Upper lobe of left lung (tissue), 6 donors: ENCODE measurements at regions not wholly inside any gene's neighbourhood (a gene's known extent, or its start where the extent isn't known, plus 50 kb on each side); places are given as distances from the start of the nearest gene placed in this dataset.

Experiments used
- ATAC-seq, 2 donors: fragments of 200-7000 bp; cut with Tn5 transposase; one replicate each; pipeline ENCODE4 v1.9.1; 2022; ENCODE audit warnings: mild to moderate bottlenecking in 2 of 2, moderate library complexity in 2 of 2; ENCODE audit not compliant: low FRiP score in 2 of 2
- DNase-seq, 2 donors: peaks; one replicate each; pipeline ENCODE4 v3.0.0-alpha.2; 2019 to 2020
- H3K27ac ChIP-seq, 4 donors: fragments of 200-600 bp; sonication (generic); one replicate each; pipeline ENCODE4 v1.5.1; 2016 to 2019
- H3K27me3 ChIP-seq, 4 donors: fragments of 200-600 bp; sonication (generic); one replicate each; pipeline ENCODE4 v1.5.1; 2017 to 2019
- H3K36me3 ChIP-seq, 4 donors: fragments of 200-600 bp; sonication (generic); one replicate each; pipeline ENCODE4 v1.5.1; 2016 to 2019
- H3K4me1 ChIP-seq, 4 donors: fragments of 200-600 bp; sonication (generic); one replicate each; pipeline ENCODE4 v1.5.1; 2018 to 2019
- H3K4me3 ChIP-seq, 4 donors: fragments of 200-600 bp; sonication (generic); one replicate each; pipeline ENCODE4 v1.5.1; 2017 to 2019; ENCODE audit warnings: mild to moderate bottlenecking in 2 of 4, moderate library complexity in 1 of 4
- H3K9me3 ChIP-seq, 4 donors: fragments of 200-600 bp; sonication (generic); one replicate each; pipeline ENCODE4 v1.5.1; 2018 to 2019
- EP300 ChIP-seq, 4 donors: sonication (generic); formaldehyde crosslinking; IDR thresholded peaks; one replicate each; pipeline ENCODE4 v1.5.1; 2017; ENCODE audit warnings: antibody characterized with exemption in 4 of 4, control low read depth in 2 of 4
- POLR2A ChIP-seq, 4 donors: fragments of 450-650 bp; IDR thresholded peaks; one replicate each; pipeline ENCODE4 v1.5.1; 2016 to 2017; ENCODE audit warnings: antibody characterized with exemption in 4 of 4, mild to moderate bottlenecking in 2 of 4
- POLR2AphosphoS5 ChIP-seq, 2 donors: sonication (generic); formaldehyde crosslinking; IDR thresholded peaks; one replicate each; pipeline ENCODE4 v1.5.1; 2017; ENCODE audit warnings: antibody characterized with exemption in 2 of 2
- WGBS, 2 donors: methylation state at CpG; one replicate each; pipeline ENCODE4 v1.1.5; 2017 to 2018; 5-methylcytosine and 5-hydroxymethylcytosine counted together
- TF ChIP-seq, protein P1 (sequence below), 6 experiments: fragments of 450-650 bp in 4 of 6; fragments of 200-600 bp in 2 of 6; sonication (generic) in 2 of 6; IDR thresholded peaks; one replicate each; pipeline ENCODE4 v1.5.1; 2016 to 2019; ENCODE audit warnings: antibody characterized with exemption in 6 of 6
- donor health status: DM: no; HTN: no; CAD: no; lungs with moderate emphysema.
- donor health status: DM: no; HTN: yes; CAD: no; lungs with severe emphysema.

DNA sequence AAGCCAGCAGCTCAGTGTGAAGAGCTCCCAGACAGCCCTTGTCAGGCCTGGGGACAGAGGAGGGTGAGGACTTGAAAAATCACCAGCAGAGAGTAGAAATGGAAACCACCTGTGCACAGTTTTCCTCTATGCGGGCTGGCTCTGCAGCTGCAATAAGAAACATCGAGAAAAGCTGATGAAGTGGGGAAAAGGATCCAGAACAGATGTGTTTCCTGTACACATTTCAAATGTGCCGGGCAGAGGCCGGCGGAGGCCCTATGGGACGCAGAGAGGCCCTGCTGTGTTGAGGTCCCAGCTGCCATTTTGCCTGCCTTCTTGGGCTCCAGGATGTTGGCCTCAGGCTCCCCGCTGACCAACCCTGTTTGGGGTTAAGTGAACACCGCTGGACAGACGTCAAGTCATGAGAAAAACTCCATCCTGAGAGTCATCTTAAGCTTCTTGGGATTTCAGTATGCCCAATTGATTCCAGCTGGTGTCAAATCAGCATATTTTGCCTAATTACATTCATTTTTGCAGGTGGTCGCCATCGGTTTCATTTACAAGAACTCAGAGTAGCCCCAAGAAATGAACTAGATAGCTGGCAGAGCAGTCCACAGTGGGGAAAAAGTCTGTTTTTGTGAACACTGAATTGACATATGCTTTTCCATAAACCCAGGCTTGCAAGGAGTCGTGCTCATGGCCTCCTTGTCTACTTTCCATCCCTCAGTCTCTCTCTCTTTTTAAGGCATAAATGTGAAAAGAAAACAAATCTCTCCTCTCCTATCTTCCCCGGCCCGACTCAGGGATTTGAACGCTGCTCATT lies 150.4 kb upstream of the PHACTR3 start:
- no peaks in the 10 kb centered on the region for H3K36me3 ChIP-seq
- peaks cover 0 to 3% (median 0%) of the 10 kb centered on the region in 4 donors for H3K4me1 ChIP-seq
- H3K27me3 ChIP-seq = no peaks in the 10 kb centered on the region
- ATAC-seq (no peak), DNase-seq (no peak)
- H3K27ac ChIP-seq = no peak overlapping the region
- no peaks in the 10 kb centered on the region for H3K9me3 ChIP-seq
- TF ChIP-seq, protein P1, sequence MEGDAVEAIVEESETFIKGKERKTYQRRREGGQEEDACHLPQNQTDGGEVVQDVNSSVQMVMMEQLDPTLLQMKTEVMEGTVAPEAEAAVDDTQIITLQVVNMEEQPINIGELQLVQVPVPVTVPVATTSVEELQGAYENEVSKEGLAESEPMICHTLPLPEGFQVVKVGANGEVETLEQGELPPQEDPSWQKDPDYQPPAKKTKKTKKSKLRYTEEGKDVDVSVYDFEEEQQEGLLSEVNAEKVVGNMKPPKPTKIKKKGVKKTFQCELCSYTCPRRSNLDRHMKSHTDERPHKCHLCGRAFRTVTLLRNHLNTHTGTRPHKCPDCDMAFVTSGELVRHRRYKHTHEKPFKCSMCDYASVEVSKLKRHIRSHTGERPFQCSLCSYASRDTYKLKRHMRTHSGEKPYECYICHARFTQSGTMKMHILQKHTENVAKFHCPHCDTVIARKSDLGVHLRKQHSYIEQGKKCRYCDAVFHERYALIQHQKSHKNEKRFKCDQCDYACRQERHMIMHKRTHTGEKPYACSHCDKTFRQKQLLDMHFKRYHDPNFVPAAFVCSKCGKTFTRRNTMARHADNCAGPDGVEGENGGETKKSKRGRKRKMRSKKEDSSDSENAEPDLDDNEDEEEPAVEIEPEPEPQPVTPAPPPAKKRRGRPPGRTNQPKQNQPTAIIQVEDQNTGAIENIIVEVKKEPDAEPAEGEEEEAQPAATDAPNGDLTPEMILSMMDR (IDR thresholded peaks at IDR 0.05) = no peak
- no peak for TF ChIP-seq EP300 (IDR thresholded peaks at IDR 0.05)
- TF ChIP-seq POLR2A (IDR thresholded peaks at IDR 0.05) = no peak
- no peak for TF ChIP-seq POLR2AphosphoS5 (IDR thresholded peaks at IDR 0.05)
- no peak overlapping the region for H3K4me3 ChIP-seq
- 79 to 85% methylated on average over 15 of the region's 15 CpGs for whole genome bisulfite sequencing, 2 donors

DNA sequence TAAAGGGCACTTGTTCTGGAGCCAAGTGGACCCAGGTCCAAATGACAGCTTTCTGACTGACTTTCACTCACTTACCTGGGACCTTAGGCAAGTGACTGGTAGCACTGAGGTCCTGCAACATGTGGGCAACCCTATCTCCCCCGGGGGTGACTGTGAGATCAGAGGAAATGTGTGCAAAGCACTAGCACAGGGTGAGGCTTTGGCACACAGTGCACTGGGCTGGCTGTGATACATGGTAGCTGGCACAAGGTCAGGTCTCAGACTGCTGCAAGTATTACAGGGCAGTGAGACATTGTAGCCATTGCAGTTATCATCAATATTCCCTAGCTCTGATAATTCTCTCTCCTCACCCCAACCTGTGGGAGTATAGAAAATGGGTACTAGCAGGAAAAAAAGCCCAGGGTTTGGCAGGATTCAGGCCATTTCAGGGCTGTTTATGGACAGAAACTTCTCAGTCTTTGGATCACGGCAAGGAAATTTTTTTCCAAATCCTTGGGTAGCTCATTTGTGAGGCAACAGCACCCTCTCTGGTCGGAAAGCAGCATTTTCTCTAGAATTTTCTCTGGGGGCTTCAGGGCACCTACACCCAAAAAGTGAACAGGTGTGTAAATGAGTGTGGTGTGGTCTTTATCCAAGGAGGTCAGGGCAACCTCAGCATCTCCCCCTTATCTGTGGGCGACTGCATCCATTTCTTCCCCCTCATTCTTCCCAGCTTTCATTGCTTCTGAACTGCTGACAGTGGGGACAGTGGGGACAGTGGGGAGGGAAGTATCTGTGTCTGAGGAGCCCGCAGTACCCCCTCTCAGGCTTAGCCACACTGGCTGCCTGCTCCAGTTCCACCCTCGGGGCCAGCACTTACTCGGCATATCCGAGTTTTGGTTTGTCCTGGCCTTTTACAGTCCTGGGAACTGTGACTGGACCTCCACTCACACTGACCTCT lies 148.7 kb upstream of the PHACTR3 start:
- Histone ChIP-seq H3K4me3 (no peak overlapping the region), H3K4me1 (peaks cover 0 to 3% (median 0%) of the 10 kb centered on the region in 4 donors), H3K27me3 (no peaks in the 10 kb centered on the region), H3K9me3 (no peaks in the 10 kb centered on the region), H3K27ac (no peak overlapping the region), H3K36me3 (no peaks in the 10 kb centered on the region)
- no peak for TF ChIP-seq POLR2A (IDR thresholded peaks at IDR 0.05)
- TF ChIP-seq, protein P1 (IDR thresholded peaks at IDR 0.05) = peak in 5 of 6 experiments; percentile 37 to 56 (median 44)
- no peak for DNase-seq
- 33 to 38% methylated on average over 7 to 8 of the region's 8 CpGs for WGBS, 2 donors
- peak in 1 of 2 donors; percentile 51 for ATAC-seq

DNA sequence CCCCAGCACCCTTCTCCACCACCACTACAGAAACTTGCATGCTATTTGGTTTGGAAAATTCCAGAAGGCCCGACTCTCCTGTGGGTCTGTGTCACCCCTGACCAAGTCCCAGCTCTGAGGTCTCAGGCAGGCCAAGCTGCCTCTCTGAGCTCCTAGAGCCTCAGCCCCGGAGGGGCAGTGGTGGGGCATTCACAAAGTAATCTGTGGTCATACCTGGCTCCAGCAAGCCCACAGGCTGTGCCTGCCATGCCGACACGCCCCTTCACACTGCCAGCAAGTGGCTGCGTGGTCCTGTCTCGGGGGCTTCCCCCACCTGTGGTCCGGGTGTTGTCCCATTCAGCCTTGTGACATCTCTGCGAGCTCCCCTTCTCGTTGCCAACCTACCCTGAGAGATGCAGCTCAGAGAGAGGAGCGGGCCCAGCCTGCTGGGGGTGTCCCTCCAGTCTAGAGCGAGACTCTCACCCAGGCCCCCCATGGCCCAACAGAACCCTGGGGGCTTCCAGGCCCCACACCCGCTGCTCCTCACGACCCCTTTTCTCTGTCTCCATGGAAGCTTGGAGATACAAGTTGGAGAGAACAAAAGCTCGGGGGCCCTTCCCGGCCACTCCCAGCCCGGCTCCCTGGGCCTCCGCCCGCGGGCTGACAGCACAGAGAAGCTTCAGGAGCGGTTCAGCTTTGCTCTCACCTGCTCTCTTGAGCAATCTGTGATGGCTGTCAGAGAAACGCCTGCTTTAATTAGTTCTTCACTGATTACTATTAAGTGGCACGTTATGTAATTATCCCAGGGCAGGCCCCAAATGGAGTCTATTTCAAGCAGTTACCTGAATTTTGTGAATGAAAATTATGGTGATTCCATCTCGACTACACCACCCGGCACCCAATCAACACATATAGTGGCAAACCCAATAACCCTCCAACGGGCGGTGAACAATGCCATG lies 147.7 kb upstream of the PHACTR3 start:
- H3K9me3 ChIP-seq = no peaks in the 10 kb centered on the region
- no peaks in the 10 kb centered on the region for H3K27me3 ChIP-seq
- no peaks in the 10 kb centered on the region for H3K36me3 ChIP-seq
- DNase-seq (peak in 1 of 2 donors; percentile 68), ATAC-seq (no peak)
- H3K4me1 ChIP-seq = peaks cover 0 to 3% (median 0%) of the 10 kb centered on the region in 4 donors
- no peak overlapping the region for H3K4me3 ChIP-seq
- H3K27ac ChIP-seq = no peak overlapping the region
- WGBS, 2 donors = 78 to 81% methylated on average over 26 of the region's 26 CpGs
- TF ChIP-seq EP300 (IDR thresholded peaks at IDR 0.05) = no peak
- TF ChIP-seq POLR2AphosphoS5 (IDR thresholded peaks at IDR 0.05) = no peak
- no peak for TF ChIP-seq POLR2A (IDR thresholded peaks at IDR 0.05)
- TF ChIP-seq, protein P1 (IDR thresholded peaks at IDR 0.05) = no peak

DNA sequence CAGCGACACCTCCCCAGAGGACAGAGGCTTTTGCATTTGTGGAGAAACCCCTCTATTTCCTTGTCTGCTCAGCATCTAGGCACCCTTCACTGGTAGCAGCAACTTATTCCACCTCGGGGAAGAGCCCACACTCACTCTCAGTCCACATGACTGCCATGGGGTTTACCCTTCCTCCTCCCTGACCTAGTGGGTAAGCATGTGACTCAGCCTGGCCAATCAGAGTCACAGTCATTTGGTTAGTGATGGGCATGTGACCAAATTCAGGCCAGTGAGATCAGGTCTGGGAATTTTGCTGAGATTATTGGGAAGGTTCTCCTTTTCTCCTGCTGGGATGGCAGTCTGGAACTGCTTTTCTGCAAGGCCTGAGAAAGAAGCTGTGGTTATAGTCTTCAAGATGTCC lies 145.7 kb upstream of the PHACTR3 start:
- Histone ChIP-seq H3K9me3 (no peaks in the 10 kb centered on the region), H3K27me3 (no peaks in the 10 kb centered on the region), H3K4me1 (peaks cover 0 to 3% (median 0%) of the 10 kb centered on the region in 4 donors), H3K36me3 (no peaks in the 10 kb centered on the region), H3K27ac (no peak overlapping the region), H3K4me3 (no peak overlapping the region)
- DNase-seq (peak in 1 of 2 donors; percentile 10), ATAC-seq (no peak)
- WGBS, 2 donors = 84 to 95% methylated on average over 2 of the region's 2 CpGs
- TF ChIP-seq POLR2A (IDR thresholded peaks at IDR 0.05) (no peak), POLR2AphosphoS5 (IDR thresholded peaks at IDR 0.05) (no peak)
- TF ChIP-seq, protein P1 (IDR thresholded peaks at IDR 0.05) = no peak
